Osteocyte (in vitro differentiated cells): ENCODE measurements at regions not wholly inside any gene's neighbourhood (a gene's known extent, or its start where the extent isn't known, plus 50 kb on each side); places are given as distances from the start of the nearest gene placed in this dataset.

ENCODE experiments used
- DNase-seq: peaks from one replicate; pipeline ENCODE4 v3.0.0; 2021; ENCODE audit warnings: mixed read lengths; ENCODE audit not compliant: unreplicated experiment; ENCODE audit errors: extremely low spot score
- H3K27ac Mint-ChIP-seq: one replicate; pipeline ENCODE4 v1.8.0; 2021; ENCODE audit warnings: mild to moderate bottlenecking, mixed read lengths; ENCODE audit not compliant: unreplicated experiment
- H3K27me3 Mint-ChIP-seq: one replicate; pipeline ENCODE4 v1.8.0; 2021; ENCODE audit warnings: mixed read lengths; ENCODE audit not compliant: unreplicated experiment
- H3K36me3 Mint-ChIP-seq: one replicate; pipeline ENCODE4 v1.8.0; 2021; ENCODE audit warnings: mixed read lengths; ENCODE audit not compliant: unreplicated experiment
- H3K4me1 Mint-ChIP-seq: one replicate; pipeline ENCODE4 v1.8.0; 2021; ENCODE audit warnings: mixed read lengths; ENCODE audit not compliant: unreplicated experiment
- H3K4me3 Mint-ChIP-seq: one replicate; pipeline ENCODE4 v1.8.0; 2021; ENCODE audit warnings: mild to moderate bottlenecking, moderate library complexity, mixed read lengths; ENCODE audit not compliant: unreplicated experiment
- H3K9me3 Mint-ChIP-seq: one replicate; pipeline ENCODE4 v1.8.0; 2021; ENCODE audit warnings: mixed read lengths; ENCODE audit not compliant: unreplicated experiment
- CTCF ChIP-seq: fragments of 200-600 bp; sonication (generic); IDR thresholded peaks from 2 replicates; pipeline ENCODE4 v1.5.0; 2021; ENCODE audit warnings: antibody characterized with exemption, mild to moderate bottlenecking, moderate library complexity

DNA sequence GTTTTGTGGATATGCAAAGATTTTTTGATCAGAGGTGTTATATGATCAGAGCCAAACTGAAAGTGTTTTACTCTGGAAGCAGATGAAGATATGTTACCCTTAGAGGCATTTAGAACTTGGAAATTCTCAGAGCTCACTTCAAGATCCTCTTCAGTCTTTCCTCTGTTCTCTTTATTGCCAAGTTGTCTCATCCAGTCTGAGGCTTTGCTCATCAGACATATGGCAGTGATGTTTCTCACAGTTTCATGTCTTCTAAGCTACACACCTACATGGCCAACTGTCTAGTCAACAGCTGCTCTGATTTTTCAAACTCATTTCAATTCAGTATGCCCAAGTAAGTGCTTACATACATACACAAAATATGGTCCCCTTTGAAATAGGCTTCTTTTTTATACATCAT, 1504.3 kb upstream of the PIK3C3 start:
- Mint-ChIP-seq H3K4me1 (no peaks in the 10 kb centered on the region), H3K27ac (no peak overlapping the region), H3K27me3 (no peaks in the 10 kb centered on the region), H3K9me3 (no peaks in the 10 kb centered on the region), H3K36me3 (no peaks in the 10 kb centered on the region), H3K4me3 (no peak overlapping the region)
- no peak for TF ChIP-seq CTCF
- no peak for DNase-seq

DNA sequence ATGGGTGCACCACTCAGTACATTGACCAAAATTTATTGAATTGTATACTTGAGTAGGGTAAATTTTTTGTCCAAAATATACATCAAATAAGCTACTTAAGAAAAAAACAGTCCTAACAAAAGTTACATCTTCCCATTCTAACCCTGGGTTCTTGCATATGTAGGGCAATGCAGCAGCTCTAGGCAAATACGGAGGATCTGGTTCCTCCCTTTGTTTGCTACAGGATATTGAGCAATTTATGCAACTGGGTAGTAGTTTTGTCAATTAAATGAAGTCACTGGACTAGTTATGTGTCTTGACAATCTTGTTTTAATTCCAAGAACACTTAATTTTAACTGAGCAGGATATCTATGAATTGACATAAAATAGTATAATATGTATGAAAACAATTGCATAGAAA, 1507.2 kb upstream of the PIK3C3 start:
- no peak for TF ChIP-seq CTCF
- H3K4me1 Mint-ChIP-seq: peaks cover 9% of the 10 kb centered on the region
- DNase-seq: no peak
- no peaks in the 10 kb centered on the region for H3K9me3 Mint-ChIP-seq
- H3K4me3 Mint-ChIP-seq: no peak overlapping the region
- H3K36me3 Mint-ChIP-seq: no peaks in the 10 kb centered on the region
- H3K27ac Mint-ChIP-seq: no peak overlapping the region
- no peaks in the 10 kb centered on the region for H3K27me3 Mint-ChIP-seq

- H3K27ac Mint-ChIP-seq: no peak overlapping the region
- peaks cover 9% of the 10 kb centered on the region for H3K4me1 Mint-ChIP-seq
- no peaks in the 10 kb centered on the region for H3K27me3 Mint-ChIP-seq
- DNase-seq: no peak
- H3K36me3 Mint-ChIP-seq: no peaks in the 10 kb centered on the region
- TF ChIP-seq CTCF: no peak
- H3K9me3 Mint-ChIP-seq: no peaks in the 10 kb centered on the region
- no peak overlapping the region for H3K4me3 Mint-ChIP-seq
Observed at GRCh38 chr18:40440088-40440487, 1514.9 kb upstream of the PIK3C3 start.

GRCh38 chr18:40437517-40437916, 1517.5 kb upstream of the PIK3C3 start:
- H3K36me3 Mint-ChIP-seq: no peaks in the 10 kb centered on the region
- H3K4me3 Mint-ChIP-seq: no peak overlapping the region
- DNase-seq: no peak
- no peak for TF ChIP-seq CTCF
- H3K4me1 Mint-ChIP-seq: no peaks in the 10 kb centered on the region
- H3K27me3 Mint-ChIP-seq: no peaks in the 10 kb centered on the region
- H3K9me3 Mint-ChIP-seq: no peaks in the 10 kb centered on the region
- no peak overlapping the region for H3K27ac Mint-ChIP-seq

GRCh38 chr18:40431071-40431985, 1523.7 kb upstream of the PIK3C3 start:
- Mint-ChIP-seq H3K27me3 (no peaks in the 10 kb centered on the region), H3K4me1 (no peaks in the 10 kb centered on the region), H3K4me3 (no peak overlapping the region), H3K9me3 (no peaks in the 10 kb centered on the region), H3K36me3 (no peaks in the 10 kb centered on the region), H3K27ac (no peak overlapping the region)
- DNase-seq: no peak
- no peak for TF ChIP-seq CTCF
